A549 (cell line): ENCODE measurements at regions not wholly inside any gene's neighbourhood (a gene's known extent, or its start where the extent isn't known, plus 50 kb on each side); places are given as distances from the start of the nearest gene placed in this dataset.

ENCODE experiments used
- ATAC-seq, 2 experiments: fragments of 200-7000 bp in 1 of 2; fragments of >200 bp in 1 of 2; cut with Nextera tagmentation in 1 of 2; cut with Tn5 transposase in 1 of 2; 3 replicates each; pipeline versions ENCODE4 v1.8.0 to v1.9.1; 2018 to 2020; ENCODE audit warnings: mild to moderate bottlenecking in 1 of 2, moderate library complexity in 1 of 2
- CTCF ChIA-PET: fragments of 300-600 bp; sonication (Branson Sonifier 250); formaldehyde crosslinking; extraction: SDS; loops from one replicate; lab custom pipeline; 2021; ENCODE audit warnings: antibody characterized with exemption, inconsistent platforms; lab: Yijun Ruan, JAX
- POLR2A ChIA-PET: fragments of 350-600 bp; formaldehyde crosslinking; extraction: SDS; loops from one replicate; lab custom pipeline; 2021; ENCODE audit warnings: antibody characterized with exemption, inconsistent platforms; lab: Yijun Ruan, JAX
- DNase-seq, 2 experiments: peaks; one replicate each; pipeline versions ENCODE4 v3.0.0 to v3.0.0-alpha.2; 2011 to 2016; ENCODE audit warnings: low read depth in 1 of 2, low spot score in 1 of 2
- FAIRE-seq: peaks from 2 replicates; lab custom pipeline; 2011; peaks lifted over from hg19 to GRCh38; lab: Jason Lieb, UNC
- H3K27ac ChIP-seq, 2 experiments: fragments of >200 bp; sonication (Bioruptor Twin); formaldehyde crosslinking; 3 replicates each; pipeline ENCODE4 v1.5.1; 2016 to 2017
- H3K4me1 ChIP-seq: fragments of >200 bp; sonication (Bioruptor Twin); formaldehyde crosslinking; 3 replicates; pipeline ENCODE4 v1.6.1; 2016
- H3K4me2 ChIP-seq: fragments of >200 bp; sonication (Bioruptor Twin); formaldehyde crosslinking; 3 replicates; pipeline ENCODE4 v1.6.1; 2016
- H3K4me3 ChIP-seq: fragments of >200 bp; sonication (Bioruptor Twin); formaldehyde crosslinking; 3 replicates; pipeline ENCODE4 v1.5.1; 2016
- H3K9me3 ChIP-seq: fragments of >200 bp; sonication (Bioruptor Twin); formaldehyde crosslinking; 3 replicates; pipeline ENCODE4 v1.6.1; 2016
- BCL3 ChIP-seq: fragments of >200 bp; sonication (Bioruptor Twin); formaldehyde crosslinking; IDR thresholded peaks from 3 replicates; pipeline ENCODE4 v1.6.1; 2016
- CBX8 ChIP-seq: fragments of 200-600 bp; sonication (generic); IDR thresholded peaks from 2 replicates; pipeline ENCODE4 v1.6.1; 2016
- CHD2 ChIP-seq: fragments of 150-350 bp; IDR thresholded peaks from 2 replicates; pipeline ENCODE4 v1.6.1; 2014; ENCODE audit warnings: low read length; ENCODE audit not compliant: partially characterized antibody
- ELK1 ChIP-seq: fragments of 150-350 bp; IDR thresholded peaks from 2 replicates; pipeline ENCODE4 v1.6.1; 2014; ENCODE audit warnings: low read depth, mild to moderate bottlenecking, low read length
- EP300 ChIP-seq, 2 experiments: fragments of >200 bp; sonication (Bioruptor Twin); formaldehyde crosslinking; IDR thresholded peaks; 2 replicates in 1 of 2; 3 replicates in 1 of 2; pipeline ENCODE4 v1.6.1; 2016 to 2017
- ESRRA ChIP-seq: fragments of 150-350 bp; IDR thresholded peaks from 2 replicates; pipeline ENCODE4 v1.6.1; 2014; ENCODE audit warnings: mild to moderate bottlenecking, low read length, borderline replicate concordance
- FOSB ChIP-seq: fragments of 250-450 bp; sonication (Bioruptor Pico); IDR thresholded peaks from 2 replicates; pipeline ENCODE4 v1.5.0; 2020; ENCODE audit warnings: mild to moderate bottlenecking, moderate library complexity
- FOSL2 ChIP-seq, 2 experiments: fragments of 450-650 bp in 1 of 2; fragments of >200 bp in 1 of 2; sonication (Bioruptor Twin) in 1 of 2; formaldehyde crosslinking; IDR thresholded peaks; 2 replicates each; pipeline versions ENCODE4 v1.5.0 to v1.6.1; 2016 to 2020; ENCODE audit warnings: mild to moderate bottlenecking in 1 of 2, moderate library complexity in 1 of 2
- HDAC2 ChIP-seq: fragments of 200-600 bp; sonication (generic); IDR thresholded peaks from 2 replicates; pipeline ENCODE4 v1.6.1; 2016
- HOXB13 ChIP-seq: fragments of 250-450 bp; sonication (Bioruptor Pico); IDR thresholded peaks from 2 replicates; pipeline ENCODE4 v1.5.0; 2020; ENCODE audit warnings: low read depth, mild to moderate bottlenecking, moderate library complexity
- HOXB5 ChIP-seq: fragments of 250-450 bp; sonication (Bioruptor Pico); IDR thresholded peaks from 2 replicates; pipeline ENCODE4 v1.5.0; 2020; ENCODE audit warnings: mild to moderate bottlenecking, moderate library complexity
- JUN ChIP-seq, 2 experiments: fragments of >200 bp; sonication (Bioruptor Twin); formaldehyde crosslinking; IDR thresholded peaks; 2 replicates in 1 of 2; 3 replicates in 1 of 2; pipeline ENCODE4 v1.6.1; 2016 to 2017
- JUNB ChIP-seq: fragments of >200 bp; sonication (Bioruptor Twin); formaldehyde crosslinking; IDR thresholded peaks from 2 replicates; pipeline ENCODE4 v1.6.1; 2016
- KDM5A ChIP-seq: fragments of 200-600 bp; sonication (generic); IDR thresholded peaks from 2 replicates; pipeline ENCODE4 v1.6.1; 2016; ENCODE audit warnings: antibody characterized with exemption, mild to moderate bottlenecking
- MAFK ChIP-seq: fragments of 450-650 bp; IDR thresholded peaks from 2 replicates; pipeline ENCODE4 v1.6.1; 2014; ENCODE audit not compliant: partially characterized antibody
- PBX3 ChIP-seq: IDR thresholded peaks from 2 replicates; pipeline ENCODE4 v1.6.1; 2012
- POLR2AphosphoS2 ChIP-seq: conservative IDR thresholded peaks from 2 replicates; pipeline ENCODE4 v1.6.1; 2012; ENCODE audit warnings: low read length, improper control_type of control experiment, inconsistent platforms
- RAD21 ChIP-seq, 2 experiments: fragments of >200 bp in 1 of 2; sonication (Bioruptor Twin) in 1 of 2; formaldehyde crosslinking in 1 of 2; IDR thresholded peaks in 1 of 2; conservative IDR thresholded peaks in 1 of 2; 2 replicates in 1 of 2; 3 replicates in 1 of 2; pipeline ENCODE4 v1.6.1; 2012 to 2018; ENCODE audit warnings: inconsistent platforms in 1 of 2
- RARB ChIP-seq: fragments of 250-450 bp; sonication (Bioruptor Pico); IDR thresholded peaks from 2 replicates; pipeline ENCODE4 v1.8.0; 2021; ENCODE audit warnings: mild to moderate bottlenecking, moderate library complexity
- RCOR1 ChIP-seq: fragments of 150-350 bp; IDR thresholded peaks from 2 replicates; pipeline ENCODE4 v1.6.1; 2014; ENCODE audit warnings: antibody characterized with exemption, low read length, low read depth
- REST ChIP-seq: fragments of 200-600 bp; sonication (generic); IDR thresholded peaks from 2 replicates; pipeline ENCODE4 v1.6.1; 2016; ENCODE audit warnings: antibody characterized with exemption, mild to moderate bottlenecking, moderate library complexity
- RFX5 ChIP-seq: fragments of 450-650 bp; IDR thresholded peaks from 2 replicates; pipeline ENCODE4 v1.7.1; 2014; ENCODE audit warnings: antibody characterized with exemption, mild to moderate bottlenecking, moderate library complexity
- RNF2 ChIP-seq: fragments of 200-600 bp; sonication (generic); IDR thresholded peaks from 2 replicates; pipeline ENCODE4 v1.6.1; 2016; ENCODE audit warnings: low read depth, mild to moderate bottlenecking, antibody characterized with exemption, moderate library complexity, borderline replicate concordance
- ZFP36 ChIP-seq: fragments of 450-650 bp; IDR thresholded peaks from 2 replicates; pipeline ENCODE4 v1.6.1; 2014; ENCODE audit warnings: borderline replicate concordance; ENCODE audit not compliant: partially characterized antibody
- ZSCAN20 ChIP-seq: fragments of 250-450 bp; sonication (Bioruptor Pico); IDR thresholded peaks from 2 replicates; pipeline ENCODE4 v1.8.0; 2022; ENCODE audit warnings: mild to moderate bottlenecking, moderate library complexity
- WGBS: methylation state at CpG from one replicate; pipeline ENCODE4 v1.1.6; 2017; ENCODE audit errors: missing lambda C conversion rate; 5-methylcytosine and 5-hydroxymethylcytosine counted together
- TF ChIP-seq, protein P1 (sequence below): fragments of >200 bp; sonication (Bioruptor Twin); formaldehyde crosslinking; IDR thresholded peaks from 2 replicates; pipeline ENCODE4 v1.6.1; 2016

- Histone ChIP-seq H3K27ac (no peak overlapping the region), H3K4me3 (no peak overlapping the region), H3K4me1 (peaks cover 9% of the 10 kb centered on the region; the same call in 2 of the 3 replicates), H3K9me3 (no peaks in the 10 kb centered on the region), H3K4me2 (no peak overlapping the region)
- ChIA-PET POLR2A (no interaction called here), CTCF (no interaction called here)
- TF ChIP-seq RCOR1 (no peak), RFX5 (no peak), ZSCAN20 (CRISPR knock-in tag) (no peak), MAFK (no peak), REST (no peak), HOXB13 (CRISPR knock-in tag) (no peak), JUN (IDR thresholded peaks at IDR 0.05) (no peak), PBX3 (no peak), CHD2 (no peak)
- FAIRE-seq (no peak), ATAC-seq (no peak), DNase-seq (no peak)
- WGBS: 68% methylated on average over 3 of the region's 3 CpGs
These were observed 697.9 kb downstream of the USP25 start for GRCh38 chr21:16427587-16428087.

DNA sequence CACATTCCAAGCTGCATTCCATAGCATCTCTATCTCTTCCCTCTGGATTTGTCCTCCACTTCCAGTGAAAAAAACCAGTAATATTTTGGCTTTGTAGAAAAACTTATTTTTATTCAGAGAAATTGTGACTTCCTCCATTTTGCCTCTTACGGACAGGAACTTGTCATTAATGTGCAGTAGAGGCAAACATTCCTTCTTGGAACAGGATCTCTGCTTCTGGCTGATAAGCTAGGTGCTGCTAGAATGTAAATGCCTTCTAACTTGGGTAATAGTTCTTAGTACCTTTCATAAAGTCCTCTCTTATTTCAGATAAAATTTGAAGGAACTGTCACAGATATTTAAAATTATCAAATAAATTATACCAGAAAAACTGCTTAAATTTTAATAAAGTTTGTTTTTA, 707.8 kb downstream of the USP25 start:
- FAIRE-seq: no peak
- no peak for ATAC-seq
- H3K4me2 ChIP-seq: no peak overlapping the region
- ChIA-PET POLR2A (no interaction called here), CTCF (no interaction called here)
- 92% methylated on average over 1 of the region's 1 CpG for WGBS
- H3K9me3 ChIP-seq: no peaks in the 10 kb centered on the region
- no peak overlapping the region for H3K27ac ChIP-seq
- H3K4me1 ChIP-seq: no peaks in the 10 kb centered on the region
- TF ChIP-seq KDM5A: no peak
- TF ChIP-seq RARB (CRISPR knock-in tag): no peak
- no peak for TF ChIP-seq ELK1
- TF ChIP-seq ZFP36: no peak
- no peak for TF ChIP-seq CBX8
- no peak for TF ChIP-seq PBX3
- TF ChIP-seq FOSB (CRISPR knock-in tag): no peak
- TF ChIP-seq, protein P1, sequence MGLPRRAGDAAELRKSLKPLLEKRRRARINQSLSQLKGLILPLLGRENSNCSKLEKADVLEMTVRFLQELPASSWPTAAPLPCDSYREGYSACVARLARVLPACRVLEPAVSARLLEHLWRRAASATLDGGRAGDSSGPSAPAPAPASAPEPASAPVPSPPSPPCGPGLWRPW: no peak
- TF ChIP-seq JUN (IDR thresholded peaks at IDR 0.05): no peak
- no peak for TF ChIP-seq FOSL2 (IDR thresholded peaks at IDR 0.05)
- TF ChIP-seq FOSL2 (CRISPR knock-in tag; IDR thresholded peaks at IDR 0.05): no peak
- no peak for TF ChIP-seq BCL3
- TF ChIP-seq JUNB: no peak
- no peak for TF ChIP-seq POLR2AphosphoS2
- TF ChIP-seq EP300 (IDR thresholded peaks at IDR 0.05): no peak
- TF ChIP-seq RCOR1: no peak
- TF ChIP-seq RNF2: no peak
- TF ChIP-seq ESRRA: no peak
- no peak for TF ChIP-seq HDAC2
- TF ChIP-seq RAD21 (conservative IDR thresholded peaks at IDR 0.05 in 1 of 2, IDR thresholded peaks at IDR 0.05 in 1 of 2): no peak
- TF ChIP-seq HOXB5 (CRISPR knock-in tag): no peak
- no peak for DNase-seq
- H3K4me3 ChIP-seq: no peak overlapping the region
